Transverse colon (tissue), 4 donors: ENCODE measurements at regions not wholly inside any gene's neighbourhood (a gene's known extent, or its start where the extent isn't known, plus 50 kb on each side); places are given as distances from the start of the nearest gene placed in this dataset.

Experiments
- DNase-seq: peaks from one replicate; pipeline ENCODE4 v3.0.0-alpha.2; 2019
- H3K27ac ChIP-seq, 4 donors: fragments of 200-600 bp; sonication (generic); 2 replicates each; pipeline ENCODE4 v1.5.1; 2016 to 2018; ENCODE audit warnings: inconsistent platforms in 4 of 4
- H3K27me3 ChIP-seq: fragments of 200-600 bp; sonication (generic); 2 replicates; pipeline ENCODE4 v1.5.1; 2017; ENCODE audit warnings: inconsistent platforms
- H3K36me3 ChIP-seq, 4 donors: fragments of 200-600 bp; sonication (generic); 2 replicates each; pipeline ENCODE4 v1.5.1; 2017 to 2019; ENCODE audit warnings: inconsistent platforms in 4 of 4
- H3K4me1 ChIP-seq, 4 donors: fragments of 200-600 bp; sonication (generic); 2 replicates each; pipeline ENCODE4 v1.5.1; 2017 to 2020; ENCODE audit warnings: inconsistent platforms in 4 of 4
- H3K4me3 ChIP-seq, 4 donors: fragments of 200-600 bp; sonication (generic); 1 replicate in 1 of 4; 2 replicates in 3 of 4; pipeline versions ENCODE4 v1.5.1 to v1.6.1; 2017 to 2019; ENCODE audit warnings: inconsistent platforms in 4 of 4
- H3K9me3 ChIP-seq, 2 donors: fragments of 200-600 bp; sonication (generic); 2 replicates each; pipeline ENCODE4 v1.5.1; 2017 to 2019; ENCODE audit warnings: inconsistent platforms in 2 of 2
- EP300 ChIP-seq: sonication (generic); formaldehyde crosslinking; IDR thresholded peaks from one replicate; pipeline ENCODE4 v1.6.1; 2017; ENCODE audit warnings: antibody characterized with exemption, low read depth
- POLR2A ChIP-seq: fragments of 450-650 bp; IDR thresholded peaks from one replicate; pipeline ENCODE4 v1.6.1; 2016; ENCODE audit warnings: antibody characterized with exemption, mild to moderate bottlenecking, moderate library complexity
- POLR2AphosphoS5 ChIP-seq, 3 donors: sonication (generic); formaldehyde crosslinking; IDR thresholded peaks; one replicate each; pipeline ENCODE4 v1.6.1; 2016; ENCODE audit warnings: antibody characterized with exemption in 3 of 3
- WGBS, 2 donors: methylation state at CpG; one replicate each; pipeline ENCODE4 v1.1.5; 2018; ENCODE audit warnings: low coverage in 1 of 2; 5-methylcytosine and 5-hydroxymethylcytosine counted together
- in situ Hi-C, 4 donors: fragments of 200-750 bp; cut with MboI; loops; one replicate each; pipeline versions ENCODE4 v1.15.0 to v1.15.1; 2017; ENCODE audit warnings: low sequenced_read_pairs in 3 of 4, low pct_ligation_motif_present in 1 of 4, low pct_unique_long_range_greater_than_20kb in 1 of 4
- intact Hi-C: fragments of 100-400 bp; cut with DNase I; formaldehyde crosslinking; loops from one replicate; pipeline ENCODE4 v1.15.1; 2023; ENCODE audit warnings: low total_unique reads
- TF ChIP-seq, protein P1 (sequence below), 5 experiments: fragments of 200-600 bp in 3 of 5; fragments of 450-650 bp in 2 of 5; sonication (generic) in 3 of 5; IDR thresholded peaks; 1 replicate in 2 of 5; 2 replicates in 3 of 5; pipeline ENCODE4 v1.5.1; 2016 to 2017; ENCODE audit warnings: antibody characterized with exemption in 5 of 5, inconsistent platforms in 3 of 5, mild to moderate bottlenecking in 2 of 5, moderate library complexity in 1 of 5

DNA sequence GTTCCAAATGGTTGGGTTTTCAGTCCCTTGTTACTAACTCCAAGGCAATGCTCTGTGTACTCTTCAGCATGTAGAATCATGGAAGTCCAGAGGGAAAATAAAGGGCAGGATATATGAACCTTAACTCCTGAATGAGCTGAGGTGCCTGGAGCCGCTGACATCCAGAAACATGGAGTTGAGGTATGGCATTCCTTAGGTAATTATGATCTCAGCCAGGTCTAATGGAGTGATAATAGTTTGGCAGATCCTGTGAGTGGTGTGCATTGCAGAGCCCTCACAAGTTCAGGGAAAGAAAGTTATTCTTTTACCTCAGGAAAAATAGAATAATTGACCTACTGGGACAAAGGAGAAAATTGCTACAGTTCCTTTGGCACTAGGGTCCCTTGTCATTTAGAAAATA lies 369.1 kb downstream of the ZNF608 start:
- WGBS, 2 donors, result 96% methylated on average over 1 of the region's 1 CpG; no CpG with 5 or more reads in 1 of the 2 donors
- H3K4me3 ChIP-seq, result no peak overlapping the region
- TF ChIP-seq POLR2AphosphoS5 (IDR thresholded peaks at IDR 0.05) (no peak), POLR2A (no peak), EP300 (no peak)
- TF ChIP-seq, protein P1, sequence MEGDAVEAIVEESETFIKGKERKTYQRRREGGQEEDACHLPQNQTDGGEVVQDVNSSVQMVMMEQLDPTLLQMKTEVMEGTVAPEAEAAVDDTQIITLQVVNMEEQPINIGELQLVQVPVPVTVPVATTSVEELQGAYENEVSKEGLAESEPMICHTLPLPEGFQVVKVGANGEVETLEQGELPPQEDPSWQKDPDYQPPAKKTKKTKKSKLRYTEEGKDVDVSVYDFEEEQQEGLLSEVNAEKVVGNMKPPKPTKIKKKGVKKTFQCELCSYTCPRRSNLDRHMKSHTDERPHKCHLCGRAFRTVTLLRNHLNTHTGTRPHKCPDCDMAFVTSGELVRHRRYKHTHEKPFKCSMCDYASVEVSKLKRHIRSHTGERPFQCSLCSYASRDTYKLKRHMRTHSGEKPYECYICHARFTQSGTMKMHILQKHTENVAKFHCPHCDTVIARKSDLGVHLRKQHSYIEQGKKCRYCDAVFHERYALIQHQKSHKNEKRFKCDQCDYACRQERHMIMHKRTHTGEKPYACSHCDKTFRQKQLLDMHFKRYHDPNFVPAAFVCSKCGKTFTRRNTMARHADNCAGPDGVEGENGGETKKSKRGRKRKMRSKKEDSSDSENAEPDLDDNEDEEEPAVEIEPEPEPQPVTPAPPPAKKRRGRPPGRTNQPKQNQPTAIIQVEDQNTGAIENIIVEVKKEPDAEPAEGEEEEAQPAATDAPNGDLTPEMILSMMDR (IDR thresholded peaks at IDR 0.05), result no peak
- in situ Hi-C loops (no loop called here), intact Hi-C loops (no loop called here)
- H3K9me3 ChIP-seq, result peaks cover 7 to 12% of the 10 kb centered on the region in 2 donors
- no peak for DNase-seq
- H3K27me3 ChIP-seq, result no peaks in the 10 kb centered on the region
- H3K27ac ChIP-seq, result no peak overlapping the region
- no peaks in the 10 kb centered on the region for H3K4me1 ChIP-seq
- no peaks in the 10 kb centered on the region for H3K36me3 ChIP-seq

DNA sequence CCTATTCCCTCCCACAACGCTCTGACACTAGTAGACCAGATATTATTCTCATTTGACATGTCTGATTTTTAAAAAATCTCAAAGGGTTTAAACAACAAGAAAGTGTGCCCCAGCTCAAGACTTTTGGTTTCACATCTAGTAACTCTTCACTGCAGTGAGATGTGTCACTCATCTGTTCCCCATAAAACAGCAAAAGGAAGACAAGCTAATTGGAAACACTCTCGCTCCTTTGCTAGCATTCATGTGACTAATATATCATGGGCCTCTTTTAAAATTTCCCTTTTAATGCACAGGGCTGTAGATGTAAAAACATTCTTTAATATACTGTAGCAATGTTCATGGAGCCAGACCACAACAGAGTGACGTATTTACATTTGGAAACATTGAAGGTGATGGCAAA lies 372.6 kb downstream of the ZNF608 start:
- 73 to 93% methylated on average over 3 of the region's 3 CpGs for WGBS, 2 donors
- Histone ChIP-seq H3K27me3 (no peaks in the 10 kb centered on the region), H3K4me3 (no peak overlapping the region), H3K27ac (no peak overlapping the region), H3K9me3 (no peaks in the 10 kb centered on the region), H3K4me1 (peaks cover 0 to 6% (median 1%) of the 10 kb centered on the region in 4 donors), H3K36me3 (no peaks in the 10 kb centered on the region)
- intact Hi-C loops (no loop called here), in situ Hi-C loops (no loop called here)
- no peak for TF ChIP-seq POLR2AphosphoS5 (IDR thresholded peaks at IDR 0.05)
- TF ChIP-seq, protein P1 (IDR thresholded peaks at IDR 0.05), result no peak
- no peak for TF ChIP-seq POLR2A
- TF ChIP-seq EP300, result no peak
- DNase-seq, result no peak

DNA sequence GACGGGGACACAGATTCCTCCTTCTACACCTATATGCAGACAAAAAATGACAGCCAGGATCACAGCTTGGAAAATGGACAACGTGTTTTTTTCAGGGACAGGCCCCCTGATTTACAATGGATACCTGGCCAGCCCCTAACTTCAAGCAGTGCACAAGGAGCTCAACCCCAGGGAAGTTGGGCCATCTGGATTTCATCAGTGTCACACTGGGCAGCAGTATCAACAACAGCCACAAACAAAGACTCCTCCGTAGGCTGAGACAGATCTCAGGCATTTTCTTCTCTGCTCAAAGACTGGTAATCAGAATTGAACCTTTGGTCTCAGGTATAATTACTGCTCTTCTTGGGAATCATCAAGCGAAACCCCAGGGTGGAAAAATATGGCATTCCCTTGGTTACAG lies 374.0 kb downstream of the ZNF608 start:
- intact Hi-C loops, result no loop called here
- no peaks in the 10 kb centered on the region for H3K36me3 ChIP-seq
- in situ Hi-C loops, result no loop called here
- peaks cover 0 to 6% (median 1%) of the 10 kb centered on the region in 4 donors for H3K4me1 ChIP-seq
- H3K27me3 ChIP-seq, result no peaks in the 10 kb centered on the region
- WGBS, 2 donors, result 85 to 88% methylated on average over 1 to 4 of the region's 4 CpGs
- no peak overlapping the region for H3K4me3 ChIP-seq
- H3K27ac ChIP-seq, result no peak overlapping the region
- no peak for TF ChIP-seq EP300
- TF ChIP-seq POLR2AphosphoS5 (IDR thresholded peaks at IDR 0.05), result no peak
- TF ChIP-seq POLR2A, result no peak
- TF ChIP-seq, protein P1 (IDR thresholded peaks at IDR 0.05), result no peak
- no peaks in the 10 kb centered on the region for H3K9me3 ChIP-seq
- DNase-seq, result no peak

DNA sequence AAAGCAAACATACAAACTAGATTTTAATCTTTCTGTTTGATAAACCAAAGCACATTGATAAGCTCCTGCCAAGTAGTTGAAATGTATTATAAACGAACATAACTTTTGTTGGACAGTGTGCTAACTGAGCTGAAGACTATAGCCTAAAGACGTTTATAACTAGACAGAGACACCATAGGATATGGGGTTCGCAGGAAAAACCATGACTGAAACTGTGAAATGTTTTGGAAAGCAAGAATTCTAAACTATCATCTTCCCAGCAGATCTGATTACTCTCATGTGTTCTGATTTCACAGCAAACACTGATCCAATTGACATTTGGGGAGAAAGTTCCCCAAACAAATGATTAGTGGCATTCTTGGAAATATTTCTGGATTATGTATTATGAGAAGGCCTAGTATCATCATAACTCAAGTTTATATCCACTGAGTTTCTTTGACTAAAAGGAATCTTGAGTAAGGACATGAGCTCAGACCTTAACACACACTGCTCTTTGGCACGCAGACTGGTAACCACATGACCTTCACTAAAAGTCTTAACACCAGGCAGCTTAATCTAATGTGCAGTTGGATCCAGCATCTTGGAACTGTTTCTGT lies 375.2 kb downstream of the ZNF608 start:
- peak overlapping the region in 2 of 4 donors; percentile 18 to 29 for H3K27ac ChIP-seq
- 27 to 49% methylated on average over 4 of the region's 4 CpGs for WGBS, 2 donors
- in situ Hi-C loops, result no loop called here
- intact Hi-C loops, result no loop called here
- no peaks in the 10 kb centered on the region for H3K27me3 ChIP-seq
- H3K4me3 ChIP-seq, result no peak overlapping the region
- H3K9me3 ChIP-seq, result no peaks in the 10 kb centered on the region
- TF ChIP-seq POLR2A (no peak), POLR2AphosphoS5 (IDR thresholded peaks at IDR 0.05) (no peak), EP300 (no peak)
- TF ChIP-seq, protein P1 (IDR thresholded peaks at IDR 0.05), result no peak
- DNase-seq, result peak; percentile 16
- no peaks in the 10 kb centered on the region for H3K36me3 ChIP-seq
- H3K4me1 ChIP-seq, result peaks cover 0 to 6% (median 1%) of the 10 kb centered on the region in 4 donors
